K562 (cell line): ENCODE measurements at regions not wholly inside any gene's neighbourhood (a gene's known extent, or its start where the extent isn't known, plus 50 kb on each side); places are given as distances from the start of the nearest gene placed in this dataset.
A peak's percentile ranks its signal among the peaks of the same experiment; 100 is the strongest.

ENCODE experiments used
- NR3C1 ChIP-seq: sonication (generic); formaldehyde crosslinking; IDR thresholded peaks from 2 replicates; pipeline ENCODE4 v1.8.1; 2022; ENCODE audit warnings: missing genetic modification reagents
- PHF20 ChIP-seq: fragments of 450-650 bp; IDR thresholded peaks from 2 replicates; pipeline ENCODE4 v1.6.1; 2018; ENCODE audit not compliant: partially characterized antibody
- SREBF2 ChIP-seq: sonication (generic); formaldehyde crosslinking; IDR thresholded peaks from 2 replicates; pipeline ENCODE4 v1.4.0; 2020; ENCODE audit warnings: mild to moderate bottlenecking, missing genetic modification reagents
- TAF1 ChIP-seq: IDR thresholded peaks from 2 replicates; pipeline ENCODE4 v1.6.1; 2011; ENCODE audit warnings: mild to moderate bottlenecking, low read length, moderate library complexity; ENCODE audit not compliant: insufficient read depth, control insufficient read depth, severe bottlenecking; ENCODE audit errors: extremely low read depth
- YY1 ChIP-seq, 3 experiments: IDR thresholded peaks; 2 replicates each; pipeline ENCODE4 v1.6.1; 2011; ENCODE audit warnings: low read length in 2 of 3, mild to moderate bottlenecking in 2 of 3, moderate library complexity in 2 of 3, borderline replicate concordance in 1 of 3, control low read depth in 1 of 3, low read depth in 1 of 3; ENCODE audit not compliant: insufficient read depth in 3 of 3, insufficient replicate concordance in 2 of 3, control insufficient read depth in 1 of 3, insufficient read length in 1 of 3; ENCODE audit errors: extremely low read depth in 1 of 3
- ZNF780A ChIP-seq: fragments of 250-450 bp; sonication (Bioruptor Pico); IDR thresholded peaks from 2 replicates; pipeline ENCODE4 v1.5.0; 2021; ENCODE audit warnings: mild to moderate bottlenecking
- TF ChIP-seq, protein P1 (sequence below): fragments of 450-650 bp; IDR thresholded peaks from 2 replicates; pipeline ENCODE4 v1.6.1; 2016; ENCODE audit warnings: mild to moderate bottlenecking, moderate library complexity
- TF ChIP-seq, protein P2 (sequence below), 3 experiments: IDR thresholded peaks in 2 of 3; conservative IDR thresholded peaks in 1 of 3; 2 replicates each; pipeline ENCODE4 v1.5.1; 2011 to 2012; ENCODE audit warnings: low read length in 3 of 3, mild to moderate bottlenecking in 3 of 3, control low read depth in 2 of 3, improper control_type of control experiment in 1 of 3, inconsistent platforms in 1 of 3, low read depth in 1 of 3, mixed read lengths in 1 of 3, moderate library complexity in 1 of 3; ENCODE audit not compliant: insufficient read depth in 2 of 3
- TF ChIP-seq, protein P3 (sequence below), 2 experiments: IDR thresholded peaks; 2 replicates each; pipeline ENCODE4 v1.6.1; 2011; ENCODE audit warnings: borderline replicate concordance in 1 of 2, control low read depth in 1 of 2, low read depth in 1 of 2, low read length in 1 of 2, mild to moderate bottlenecking in 1 of 2, mixed read lengths in 1 of 2, moderate library complexity in 1 of 2; ENCODE audit not compliant: insufficient read depth in 1 of 2, insufficient read length in 1 of 2, poor library complexity in 1 of 2, severe bottlenecking in 1 of 2; ENCODE audit errors: extremely low read depth in 1 of 2

DNA sequence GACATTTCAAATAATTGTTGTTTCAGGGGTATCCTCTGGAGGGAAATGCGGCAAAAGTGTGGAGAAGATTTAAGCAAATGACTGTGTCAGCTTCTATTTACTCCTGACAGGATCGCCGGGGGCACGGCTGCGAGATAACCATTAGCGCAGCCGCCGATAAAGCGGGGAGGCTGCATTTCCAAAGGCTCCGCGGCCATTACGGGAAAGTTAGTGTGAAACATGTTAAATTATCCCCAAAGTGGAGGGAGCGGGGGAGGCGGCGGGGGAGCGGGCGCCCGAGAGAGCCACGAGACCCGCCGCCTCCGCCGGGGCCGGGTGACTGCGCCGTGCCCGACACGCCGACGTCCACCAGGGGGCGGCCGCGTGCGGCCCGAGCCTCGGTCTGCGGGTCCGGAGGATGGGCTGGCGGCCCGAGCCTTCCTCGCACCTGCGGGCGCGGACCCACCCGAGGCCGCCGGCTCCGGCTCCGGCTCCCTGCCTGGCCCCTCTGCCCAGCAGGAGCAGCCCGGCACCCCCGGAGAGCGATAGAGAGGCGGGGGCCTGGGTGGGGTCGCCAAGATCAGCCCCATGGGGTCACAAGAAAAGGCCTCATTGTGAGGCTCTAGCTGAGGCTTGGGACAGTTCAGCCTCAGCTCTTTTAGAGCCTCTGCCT, 74.4 kb upstream of the PAX2 start (continued):
- TF ChIP-seq, protein P1, sequence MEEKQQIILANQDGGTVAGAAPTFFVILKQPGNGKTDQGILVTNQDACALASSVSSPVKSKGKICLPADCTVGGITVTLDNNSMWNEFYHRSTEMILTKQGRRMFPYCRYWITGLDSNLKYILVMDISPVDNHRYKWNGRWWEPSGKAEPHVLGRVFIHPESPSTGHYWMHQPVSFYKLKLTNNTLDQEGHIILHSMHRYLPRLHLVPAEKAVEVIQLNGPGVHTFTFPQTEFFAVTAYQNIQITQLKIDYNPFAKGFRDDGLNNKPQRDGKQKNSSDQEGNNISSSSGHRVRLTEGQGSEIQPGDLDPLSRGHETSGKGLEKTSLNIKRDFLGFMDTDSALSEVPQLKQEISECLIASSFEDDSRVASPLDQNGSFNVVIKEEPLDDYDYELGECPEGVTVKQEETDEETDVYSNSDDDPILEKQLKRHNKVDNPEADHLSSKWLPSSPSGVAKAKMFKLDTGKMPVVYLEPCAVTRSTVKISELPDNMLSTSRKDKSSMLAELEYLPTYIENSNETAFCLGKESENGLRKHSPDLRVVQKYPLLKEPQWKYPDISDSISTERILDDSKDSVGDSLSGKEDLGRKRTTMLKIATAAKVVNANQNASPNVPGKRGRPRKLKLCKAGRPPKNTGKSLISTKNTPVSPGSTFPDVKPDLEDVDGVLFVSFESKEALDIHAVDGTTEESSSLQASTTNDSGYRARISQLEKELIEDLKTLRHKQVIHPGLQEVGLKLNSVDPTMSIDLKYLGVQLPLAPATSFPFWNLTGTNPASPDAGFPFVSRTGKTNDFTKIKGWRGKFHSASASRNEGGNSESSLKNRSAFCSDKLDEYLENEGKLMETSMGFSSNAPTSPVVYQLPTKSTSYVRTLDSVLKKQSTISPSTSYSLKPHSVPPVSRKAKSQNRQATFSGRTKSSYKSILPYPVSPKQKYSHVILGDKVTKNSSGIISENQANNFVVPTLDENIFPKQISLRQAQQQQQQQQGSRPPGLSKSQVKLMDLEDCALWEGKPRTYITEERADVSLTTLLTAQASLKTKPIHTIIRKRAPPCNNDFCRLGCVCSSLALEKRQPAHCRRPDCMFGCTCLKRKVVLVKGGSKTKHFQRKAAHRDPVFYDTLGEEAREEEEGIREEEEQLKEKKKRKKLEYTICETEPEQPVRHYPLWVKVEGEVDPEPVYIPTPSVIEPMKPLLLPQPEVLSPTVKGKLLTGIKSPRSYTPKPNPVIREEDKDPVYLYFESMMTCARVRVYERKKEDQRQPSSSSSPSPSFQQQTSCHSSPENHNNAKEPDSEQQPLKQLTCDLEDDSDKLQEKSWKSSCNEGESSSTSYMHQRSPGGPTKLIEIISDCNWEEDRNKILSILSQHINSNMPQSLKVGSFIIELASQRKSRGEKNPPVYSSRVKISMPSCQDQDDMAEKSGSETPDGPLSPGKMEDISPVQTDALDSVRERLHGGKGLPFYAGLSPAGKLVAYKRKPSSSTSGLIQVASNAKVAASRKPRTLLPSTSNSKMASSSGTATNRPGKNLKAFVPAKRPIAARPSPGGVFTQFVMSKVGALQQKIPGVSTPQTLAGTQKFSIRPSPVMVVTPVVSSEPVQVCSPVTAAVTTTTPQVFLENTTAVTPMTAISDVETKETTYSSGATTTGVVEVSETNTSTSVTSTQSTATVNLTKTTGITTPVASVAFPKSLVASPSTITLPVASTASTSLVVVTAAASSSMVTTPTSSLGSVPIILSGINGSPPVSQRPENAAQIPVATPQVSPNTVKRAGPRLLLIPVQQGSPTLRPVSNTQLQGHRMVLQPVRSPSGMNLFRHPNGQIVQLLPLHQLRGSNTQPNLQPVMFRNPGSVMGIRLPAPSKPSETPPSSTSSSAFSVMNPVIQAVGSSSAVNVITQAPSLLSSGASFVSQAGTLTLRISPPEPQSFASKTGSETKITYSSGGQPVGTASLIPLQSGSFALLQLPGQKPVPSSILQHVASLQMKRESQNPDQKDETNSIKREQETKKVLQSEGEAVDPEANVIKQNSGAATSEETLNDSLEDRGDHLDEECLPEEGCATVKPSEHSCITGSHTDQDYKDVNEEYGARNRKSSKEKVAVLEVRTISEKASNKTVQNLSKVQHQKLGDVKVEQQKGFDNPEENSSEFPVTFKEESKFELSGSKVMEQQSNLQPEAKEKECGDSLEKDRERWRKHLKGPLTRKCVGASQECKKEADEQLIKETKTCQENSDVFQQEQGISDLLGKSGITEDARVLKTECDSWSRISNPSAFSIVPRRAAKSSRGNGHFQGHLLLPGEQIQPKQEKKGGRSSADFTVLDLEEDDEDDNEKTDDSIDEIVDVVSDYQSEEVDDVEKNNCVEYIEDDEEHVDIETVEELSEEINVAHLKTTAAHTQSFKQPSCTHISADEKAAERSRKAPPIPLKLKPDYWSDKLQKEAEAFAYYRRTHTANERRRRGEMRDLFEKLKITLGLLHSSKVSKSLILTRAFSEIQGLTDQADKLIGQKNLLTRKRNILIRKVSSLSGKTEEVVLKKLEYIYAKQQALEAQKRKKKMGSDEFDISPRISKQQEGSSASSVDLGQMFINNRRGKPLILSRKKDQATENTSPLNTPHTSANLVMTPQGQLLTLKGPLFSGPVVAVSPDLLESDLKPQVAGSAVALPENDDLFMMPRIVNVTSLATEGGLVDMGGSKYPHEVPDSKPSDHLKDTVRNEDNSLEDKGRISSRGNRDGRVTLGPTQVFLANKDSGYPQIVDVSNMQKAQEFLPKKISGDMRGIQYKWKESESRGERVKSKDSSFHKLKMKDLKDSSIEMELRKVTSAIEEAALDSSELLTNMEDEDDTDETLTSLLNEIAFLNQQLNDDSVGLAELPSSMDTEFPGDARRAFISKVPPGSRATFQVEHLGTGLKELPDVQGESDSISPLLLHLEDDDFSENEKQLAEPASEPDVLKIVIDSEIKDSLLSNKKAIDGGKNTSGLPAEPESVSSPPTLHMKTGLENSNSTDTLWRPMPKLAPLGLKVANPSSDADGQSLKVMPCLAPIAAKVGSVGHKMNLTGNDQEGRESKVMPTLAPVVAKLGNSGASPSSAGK = no peak
- TF ChIP-seq NR3C1 (CRISPR knock-in tag) (no peak), TAF1 (no peak), ZNF780A (no peak), YY1 (IDR thresholded peaks at IDR 0.05; ENCODE audit: borderline replicate concordance in 1 of 3, control insufficient read depth in 1 of 3, extremely low read depth in 1 of 3, insufficient read depth in 3 of 3, insufficient read length in 1 of 3, insufficient replicate concordance in 2 of 3, low read depth in 1 of 3, low read length in 2 of 3) (peak in 1 of 3 experiments; percentile 30), SREBF2 (CRISPR knock-in tag) (no peak), PHF20 (no peak)
- TF ChIP-seq, protein P2, sequence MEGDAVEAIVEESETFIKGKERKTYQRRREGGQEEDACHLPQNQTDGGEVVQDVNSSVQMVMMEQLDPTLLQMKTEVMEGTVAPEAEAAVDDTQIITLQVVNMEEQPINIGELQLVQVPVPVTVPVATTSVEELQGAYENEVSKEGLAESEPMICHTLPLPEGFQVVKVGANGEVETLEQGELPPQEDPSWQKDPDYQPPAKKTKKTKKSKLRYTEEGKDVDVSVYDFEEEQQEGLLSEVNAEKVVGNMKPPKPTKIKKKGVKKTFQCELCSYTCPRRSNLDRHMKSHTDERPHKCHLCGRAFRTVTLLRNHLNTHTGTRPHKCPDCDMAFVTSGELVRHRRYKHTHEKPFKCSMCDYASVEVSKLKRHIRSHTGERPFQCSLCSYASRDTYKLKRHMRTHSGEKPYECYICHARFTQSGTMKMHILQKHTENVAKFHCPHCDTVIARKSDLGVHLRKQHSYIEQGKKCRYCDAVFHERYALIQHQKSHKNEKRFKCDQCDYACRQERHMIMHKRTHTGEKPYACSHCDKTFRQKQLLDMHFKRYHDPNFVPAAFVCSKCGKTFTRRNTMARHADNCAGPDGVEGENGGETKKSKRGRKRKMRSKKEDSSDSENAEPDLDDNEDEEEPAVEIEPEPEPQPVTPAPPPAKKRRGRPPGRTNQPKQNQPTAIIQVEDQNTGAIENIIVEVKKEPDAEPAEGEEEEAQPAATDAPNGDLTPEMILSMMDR (IDR thresholded peaks at IDR 0.05 in 2 of 3, conservative IDR thresholded peaks at IDR 0.05 in 1 of 3; ENCODE audit: insufficient read depth in 2 of 3, low read depth in 1 of 3, low read length in 3 of 3) = peak; percentile 56 to 82 (median 61)
- TF ChIP-seq, protein P3, sequence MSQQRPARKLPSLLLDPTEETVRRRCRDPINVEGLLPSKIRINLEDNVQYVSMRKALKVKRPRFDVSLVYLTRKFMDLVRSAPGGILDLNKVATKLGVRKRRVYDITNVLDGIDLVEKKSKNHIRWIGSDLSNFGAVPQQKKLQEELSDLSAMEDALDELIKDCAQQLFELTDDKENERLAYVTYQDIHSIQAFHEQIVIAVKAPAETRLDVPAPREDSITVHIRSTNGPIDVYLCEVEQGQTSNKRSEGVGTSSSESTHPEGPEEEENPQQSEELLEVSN (IDR thresholded peaks at IDR 0.05; ENCODE audit: borderline replicate concordance in 1 of 2, extremely low read depth in 1 of 2, insufficient read depth in 1 of 2, insufficient read length in 1 of 2, low read depth in 1 of 2, low read length in 1 of 2, poor library complexity in 1 of 2, severe bottlenecking in 1 of 2) = peak in 1 of 2 experiments; percentile 41
